NAMALWA (cell line): ENCODE measurements at regions not wholly inside any gene's neighbourhood (a gene's known extent, or its start where the extent isn't known, plus 50 kb on each side); places are given as distances from the start of the nearest gene placed in this dataset.
"Not testable (repeated sequence)": the region's sequence is repeated elsewhere in the genome, so short reads cannot be mapped to it uniquely, and the experiment has no call there.

Experiments used
- DNase-seq: peaks from one replicate; pipeline ENCODE4 v3.0.0-alpha.2; 2015; ENCODE audit warnings: low spot score

GRCh38 chr2:140178234-140178633 lies 1398.0 kb upstream of the NXPH2 start:
- DNase-seq, result no peak

- no peak for DNase-seq
Measured at GRCh38 chr2:140177086-140177485, 1396.9 kb upstream of the NXPH2 start.

DNA sequence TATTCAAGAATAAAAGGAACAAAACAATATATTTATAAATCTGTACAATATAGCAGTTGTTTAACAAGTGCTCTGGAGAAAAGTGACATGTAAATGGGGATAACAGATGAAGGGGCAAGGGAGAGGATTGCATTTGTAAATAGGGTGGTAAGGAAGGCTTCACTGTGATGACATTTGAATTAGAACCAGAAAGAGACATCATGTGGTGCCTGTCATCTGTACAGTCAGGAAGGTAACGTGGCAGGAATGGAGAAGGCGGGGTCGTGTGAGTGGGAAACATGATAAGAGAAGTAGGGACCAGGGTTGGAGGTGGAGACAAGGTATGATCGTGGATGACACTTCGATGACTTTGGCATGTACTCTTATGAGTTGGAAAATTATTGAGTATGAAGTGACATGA lies 1393.6 kb upstream of the NXPH2 start:
- no peak for DNase-seq

GRCh38 chr2:140164449-140164848 lies 1384.3 kb upstream of the NXPH2 start:
- no peak for DNase-seq

GRCh38 chr2:140158259-140158658 lies 1378.1 kb upstream of the NXPH2 start:
- no peak for DNase-seq

DNA sequence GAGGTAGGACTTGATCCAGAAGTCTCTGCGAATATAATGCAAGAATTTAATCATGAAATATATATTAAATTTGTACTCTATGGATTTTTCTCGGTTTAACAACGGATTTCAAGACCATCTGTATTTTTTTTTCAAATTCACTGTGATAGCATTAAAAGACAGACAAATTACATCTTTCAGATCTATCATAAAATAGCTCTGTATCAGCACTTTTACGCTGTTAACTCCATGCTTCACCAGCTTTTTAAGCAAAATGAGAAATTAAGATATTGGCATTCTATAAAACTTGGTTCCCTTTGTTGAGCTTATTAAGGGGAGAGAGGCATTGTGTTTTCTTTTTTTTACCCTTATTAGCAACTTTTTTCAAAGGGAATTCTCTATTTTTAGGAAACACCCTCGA lies 1377.6 kb upstream of the NXPH2 start:
- no peak for DNase-seq

- no peak for DNase-seq
Measured at GRCh38 chr2:140154706-140155105, 1374.5 kb upstream of the NXPH2 start.

DNA sequence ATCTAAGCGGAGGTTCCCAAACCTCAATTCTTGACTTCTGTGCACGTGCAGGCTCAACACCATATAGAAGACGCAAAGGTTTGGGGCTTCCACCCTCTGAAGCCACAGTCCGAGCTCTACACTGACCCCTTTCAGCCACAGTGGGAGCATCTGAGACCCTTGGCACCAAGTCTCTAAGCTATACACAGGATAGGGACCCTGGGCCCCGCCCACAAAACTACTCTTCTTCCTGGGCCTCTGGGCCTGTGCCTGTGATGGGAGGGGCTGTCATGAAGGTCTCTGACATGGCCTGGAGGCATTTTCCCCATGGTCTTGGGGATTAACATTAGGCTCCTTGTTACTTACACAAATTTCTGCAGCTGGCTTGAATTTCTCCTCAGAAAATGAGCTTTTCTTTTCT lies 1374.1 kb upstream of the NXPH2 start:
- no peak for DNase-seq

DNA sequence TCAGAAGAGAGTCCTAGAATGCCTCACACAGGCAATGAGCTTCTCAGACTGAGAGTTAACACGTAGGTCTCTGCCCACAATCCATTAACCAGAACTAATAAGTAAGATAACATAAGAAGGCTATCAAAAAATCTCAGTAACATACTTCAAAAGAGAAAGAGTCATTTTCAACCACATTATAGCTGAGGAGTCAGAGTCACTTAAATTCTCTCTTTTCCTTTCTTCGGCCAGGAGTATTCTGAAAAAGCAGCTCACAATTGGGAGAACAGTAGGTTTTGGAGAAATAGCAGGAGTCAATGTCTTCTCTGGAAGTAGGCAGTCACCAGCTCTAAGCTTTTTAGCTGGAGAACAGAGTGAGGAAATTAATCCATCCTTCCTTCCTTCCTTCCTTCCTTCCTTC lies 1364.4 kb upstream of the NXPH2 start:
- DNase-seq, result no peak

GRCh38 chr2:140138736-140139135 lies 1358.5 kb upstream of the NXPH2 start:
- DNase-seq, result no peak

GRCh38 chr2:140136861-140137260 lies 1356.7 kb upstream of the NXPH2 start:
- no peak for DNase-seq

DNA sequence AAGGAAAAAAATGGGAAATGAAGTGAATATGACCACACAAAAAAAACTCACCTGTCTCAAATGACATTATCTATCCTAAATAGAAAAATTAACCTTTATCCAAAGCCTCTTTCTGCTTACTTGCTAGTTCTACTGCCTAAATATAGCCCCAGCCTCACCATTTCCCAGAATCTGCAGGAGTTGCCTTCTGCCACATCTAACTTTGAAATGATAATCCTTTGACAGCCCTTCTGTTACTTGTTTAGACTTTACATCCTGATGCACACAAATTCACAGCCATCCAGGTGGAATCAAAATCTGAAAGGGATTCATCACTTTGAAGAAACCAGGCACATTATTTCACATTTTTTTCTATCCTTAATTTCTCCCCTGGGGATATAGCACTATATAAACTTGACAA lies 1356.2 kb upstream of the NXPH2 start:
- no peak for DNase-seq

- no peak for DNase-seq
Measured at GRCh38 chr2:140128909-140129308, 1348.7 kb upstream of the NXPH2 start.

- DNase-seq, result no peak
Measured at GRCh38 chr2:140122001-140122400, 1341.8 kb upstream of the NXPH2 start.

DNA sequence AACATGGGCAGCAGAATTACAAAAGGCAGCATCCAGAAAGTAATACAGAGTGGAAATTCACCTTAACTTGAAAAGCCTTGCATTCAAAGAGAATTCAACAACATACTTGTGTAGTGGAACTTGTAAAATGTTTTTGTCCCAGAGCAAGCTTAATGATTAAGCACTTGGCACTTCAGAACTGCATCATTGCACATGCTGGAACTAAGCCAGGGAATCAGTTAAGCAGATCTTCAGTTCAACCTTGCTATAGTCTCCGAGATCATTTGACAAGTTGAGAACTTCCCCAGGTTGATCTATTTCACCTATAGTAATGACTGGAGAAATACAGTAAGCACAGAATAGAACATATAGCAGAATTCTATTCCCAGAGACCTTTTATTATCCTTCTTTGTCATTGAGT lies 1337.2 kb upstream of the NXPH2 start:
- no peak for DNase-seq

GRCh38 chr2:140108706-140109475 lies 1328.7 kb upstream of the NXPH2 start:
- DNase-seq, result no peak

DNA sequence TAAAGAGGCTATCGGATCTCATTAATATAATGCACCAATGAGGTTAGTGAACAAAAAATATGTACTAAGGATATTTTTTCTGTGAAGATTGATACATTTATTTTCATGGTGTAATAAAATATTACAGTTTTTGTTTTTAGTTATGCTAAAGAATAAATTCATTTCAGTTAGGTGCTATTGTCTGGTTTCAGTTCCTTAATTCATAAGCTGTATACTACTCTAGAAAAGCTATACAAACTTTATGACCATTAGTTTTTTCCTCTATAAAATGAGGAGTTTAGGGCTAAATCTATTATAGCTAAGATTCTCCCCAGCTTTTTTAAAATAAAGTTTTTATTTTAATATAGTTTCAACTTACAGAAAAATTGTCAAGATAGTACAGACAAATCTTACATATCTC lies 1311.7 kb upstream of the NXPH2 start:
- no peak for DNase-seq

GRCh38 chr2:140086964-140087363 lies 1306.8 kb upstream of the NXPH2 start:
- no peak for DNase-seq

- DNase-seq, result no peak
Measured at GRCh38 chr2:140085674-140086073, 1305.5 kb upstream of the NXPH2 start.

DNA sequence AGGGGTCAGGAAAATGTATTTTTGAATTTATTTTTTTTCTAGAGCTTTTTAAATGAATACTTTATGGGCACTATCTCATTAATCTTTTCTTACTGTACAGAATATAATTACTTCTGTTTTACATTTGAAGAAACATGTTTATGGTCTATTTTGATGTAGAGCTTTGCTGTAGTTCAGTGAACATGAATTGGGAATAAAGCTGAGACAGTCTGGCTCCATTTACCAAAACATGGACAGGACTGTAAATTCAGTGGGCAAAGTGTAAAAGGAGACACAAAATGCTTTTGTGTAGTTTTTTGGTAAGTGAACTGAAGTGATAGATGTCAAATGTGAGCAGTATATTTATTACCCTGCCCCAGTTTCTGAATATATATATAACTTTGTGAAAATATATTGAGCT lies 1298.8 kb upstream of the NXPH2 start:
- DNase-seq, result no peak

- no peak for DNase-seq
Measured at GRCh38 chr2:140076164-140076563, 1296.0 kb upstream of the NXPH2 start.

DNA sequence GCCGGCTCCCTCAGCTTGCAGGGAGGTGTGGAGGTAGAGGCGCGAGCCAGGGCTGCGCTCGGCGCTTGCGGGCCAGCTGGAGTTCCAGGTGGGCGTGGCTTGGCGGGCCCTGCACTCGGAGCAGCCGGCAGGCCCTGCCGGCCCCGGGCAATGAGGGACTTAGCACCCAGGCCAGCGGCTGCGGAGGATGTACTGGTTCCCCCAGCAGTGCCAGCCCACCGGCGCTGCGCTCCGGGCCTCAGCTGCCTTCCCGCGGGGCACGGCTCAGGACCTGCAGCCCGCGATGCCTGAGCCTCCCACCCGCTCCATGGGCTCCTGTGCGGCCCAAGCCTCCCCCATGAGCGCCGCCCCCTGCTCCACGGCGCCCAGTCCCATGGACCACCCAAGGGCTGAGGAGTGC lies 1293.6 kb upstream of the NXPH2 start:
- not testable (repeated sequence) for DNase-seq

DNA sequence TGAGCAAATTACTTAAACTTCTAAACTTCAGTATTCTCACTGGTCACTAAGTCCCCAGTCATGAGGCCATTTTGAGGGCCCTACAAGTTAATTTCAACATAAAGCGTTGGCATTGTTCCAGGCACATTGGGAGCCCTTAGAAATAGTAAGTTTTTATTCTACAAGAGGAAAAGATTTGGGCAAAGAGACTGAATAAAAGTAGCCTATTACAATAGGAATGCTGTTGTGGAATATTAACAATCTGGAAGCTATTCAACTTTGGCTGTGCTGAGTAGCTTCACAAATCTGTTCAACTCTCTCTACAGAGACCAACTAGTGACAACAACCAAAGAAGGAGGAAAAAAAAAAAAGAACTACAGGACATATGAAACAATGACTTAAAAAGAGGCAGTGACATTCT lies 1287.5 kb upstream of the NXPH2 start:
- DNase-seq, result no peak

DNA sequence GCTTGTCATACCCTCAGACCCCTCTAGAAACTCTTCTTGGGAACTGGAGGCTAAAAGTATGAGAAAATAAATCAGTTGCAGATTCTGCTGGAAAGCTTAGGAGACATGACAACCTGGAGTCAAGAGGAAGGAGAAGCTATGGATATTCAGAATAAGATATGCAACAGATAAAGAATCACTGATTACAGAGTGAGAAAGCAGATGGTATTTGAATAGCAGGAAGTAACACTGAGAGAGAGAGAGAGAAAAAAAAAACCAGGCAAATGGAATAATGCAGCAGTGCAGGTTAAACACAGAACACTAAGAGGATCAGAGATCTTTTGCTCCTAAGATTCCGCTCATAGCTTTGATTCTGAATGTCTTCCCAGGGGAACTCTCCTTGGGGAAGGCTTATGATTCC lies 1284.1 kb upstream of the NXPH2 start:
- no peak for DNase-seq

- no peak for DNase-seq
Measured at GRCh38 chr2:140063356-140063755, 1283.2 kb upstream of the NXPH2 start.
